ENCODE measurements at regions not wholly inside any gene's neighbourhood (a gene's known extent, or its start where the extent isn't known, plus 50 kb on each side); places are given as distances from the start of the nearest gene placed in this dataset.
"Not testable (repeated sequence)": the region's sequence is repeated elsewhere in the genome, so short reads cannot be mapped to it uniquely, and the experiment has no call there.

DNA sequence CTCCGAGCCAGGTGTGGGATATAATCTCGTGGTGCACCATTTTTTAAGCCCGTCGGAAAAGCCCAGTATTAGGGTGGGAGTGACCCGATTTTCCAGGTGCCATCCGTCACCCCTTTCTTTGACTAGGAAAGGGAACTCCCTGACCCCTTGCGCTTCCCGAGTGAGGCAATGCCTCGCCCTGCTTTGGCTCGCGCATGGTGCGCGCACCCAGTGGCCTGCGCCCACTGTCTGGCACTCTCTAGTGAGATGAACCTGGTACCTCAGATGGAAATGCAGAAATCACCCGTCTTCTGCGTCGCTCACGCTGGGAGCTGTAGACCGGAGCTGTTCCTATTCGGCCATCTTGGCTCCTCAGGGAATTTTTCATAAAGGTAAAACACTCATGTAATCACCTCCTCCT lies 63.9 kb downstream of the RWDD3 start:
- H3K4me3 ChIP-seq; H3K27ac ChIP-seq; in situ Hi-C loops (cut with MboI; ENCODE audit: low pct_unique_long_range_greater_than_20kb in 2 of 9, low sequenced_read_pairs in 9 of 9, unreplicated experiment in 9 of 9); H3K4me1 ChIP-seq (replicated peaks in 1 of 2); ATAC-seq (replicated peaks in 6 of 8): not testable (repeated sequence)
- 92 to 98% (median 92%) methylated on average over 2 to 11 of the region's 20 CpGs; no CpG with 5 or more reads in 7 of the 10 experiments for WGBS, 10 experiments

DNA sequence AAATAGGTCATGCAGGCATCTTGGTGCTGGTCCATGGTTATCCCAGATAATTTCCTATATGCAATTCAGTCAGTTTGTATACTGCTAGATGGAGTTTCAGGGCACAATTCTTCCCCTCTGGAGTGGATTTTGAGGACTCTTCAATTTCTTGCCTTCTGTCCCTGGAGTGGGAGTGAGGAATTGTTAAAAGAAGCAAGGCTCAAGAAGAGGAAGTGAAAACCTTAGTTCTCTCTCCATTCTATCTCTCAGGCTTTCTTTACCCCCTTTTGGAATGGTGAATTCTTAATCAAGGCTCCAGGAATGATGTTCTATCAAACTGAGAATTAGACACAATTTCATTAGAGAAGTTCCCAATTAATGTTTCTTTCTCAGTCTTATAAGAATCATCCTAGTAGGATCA lies 67.1 kb downstream of the RWDD3 start:
- no peak overlapping the region for H3K4me3 ChIP-seq
- H3K4me1 ChIP-seq (replicated peaks in 1 of 2), result no peaks in the 10 kb centered on the region
- ATAC-seq (replicated peaks in 6 of 8), result no peak
- no peak overlapping the region for H3K27ac ChIP-seq
- in situ Hi-C loops (cut with MboI; ENCODE audit: low pct_unique_long_range_greater_than_20kb in 2 of 9, low sequenced_read_pairs in 9 of 9, unreplicated experiment in 9 of 9), result no loop called here

DNA sequence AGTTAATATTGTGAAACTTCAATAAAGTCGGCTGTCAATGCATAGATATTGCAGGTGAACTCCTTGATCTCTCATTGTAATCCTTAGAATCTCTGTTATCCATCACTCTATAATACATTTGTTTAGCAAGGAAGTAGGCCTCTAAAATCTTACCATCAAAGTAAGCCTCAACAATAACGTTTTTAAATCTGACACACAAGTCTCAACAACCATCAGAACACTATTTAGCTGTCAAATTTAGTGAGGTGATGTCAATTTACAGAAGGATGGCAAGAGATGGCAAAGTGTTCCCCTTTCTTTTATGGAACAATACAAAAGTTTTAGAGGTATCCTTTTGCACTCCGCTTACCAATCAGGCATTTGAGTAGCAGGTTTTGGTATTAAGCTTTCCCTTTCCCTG lies 67.6 kb downstream of the RWDD3 start:
- ATAC-seq (replicated peaks in 6 of 8), result no peak
- in situ Hi-C loops (cut with MboI; ENCODE audit: low pct_unique_long_range_greater_than_20kb in 2 of 9, low sequenced_read_pairs in 9 of 9, unreplicated experiment in 9 of 9), result no loop called here
- Histone ChIP-seq H3K4me1 (replicated peaks in 1 of 2) (no peaks in the 10 kb centered on the region), H3K4me3 (no peak overlapping the region), H3K27ac (no peak overlapping the region)
- 27 to 100% (median 69%) methylated on average over 1 to 3 of the region's 3 CpGs for WGBS, 10 experiments

DNA sequence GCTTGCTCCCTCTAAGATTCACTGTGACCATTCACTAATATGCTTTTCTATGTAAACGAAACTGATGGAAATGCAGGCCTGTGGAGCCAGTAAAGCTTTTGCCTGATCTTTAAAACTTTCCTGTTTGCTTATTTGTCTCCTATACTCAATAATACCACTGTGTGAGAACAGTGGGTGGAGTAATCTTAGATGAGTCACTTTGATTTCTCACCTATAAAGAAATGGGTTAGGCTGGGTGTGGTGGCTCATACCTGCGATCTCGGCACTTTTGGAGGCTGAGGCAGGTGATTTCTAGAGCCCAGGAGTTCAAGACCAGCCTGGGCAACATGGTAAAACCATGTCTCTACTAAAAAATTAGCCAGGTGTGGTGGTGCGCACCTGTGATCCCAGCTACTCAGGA lies 70.8 kb downstream of the RWDD3 start:
- 37 to 100% (median 88%) methylated on average over 1 to 4 of the region's 4 CpGs; no CpG with 5 or more reads in 1 of the 10 experiments for WGBS, 10 experiments
- Histone ChIP-seq H3K4me3 (no peak overlapping the region), H3K4me1 (replicated peaks in 1 of 2) (peaks cover 4 to 14% of the 10 kb centered on the region in 2 donors), H3K27ac (no peak overlapping the region)
- no peak for ATAC-seq (replicated peaks in 6 of 8)
- in situ Hi-C loops (cut with MboI; ENCODE audit: low pct_unique_long_range_greater_than_20kb in 2 of 9, low sequenced_read_pairs in 9 of 9, unreplicated experiment in 9 of 9), result no loop called here

DNA sequence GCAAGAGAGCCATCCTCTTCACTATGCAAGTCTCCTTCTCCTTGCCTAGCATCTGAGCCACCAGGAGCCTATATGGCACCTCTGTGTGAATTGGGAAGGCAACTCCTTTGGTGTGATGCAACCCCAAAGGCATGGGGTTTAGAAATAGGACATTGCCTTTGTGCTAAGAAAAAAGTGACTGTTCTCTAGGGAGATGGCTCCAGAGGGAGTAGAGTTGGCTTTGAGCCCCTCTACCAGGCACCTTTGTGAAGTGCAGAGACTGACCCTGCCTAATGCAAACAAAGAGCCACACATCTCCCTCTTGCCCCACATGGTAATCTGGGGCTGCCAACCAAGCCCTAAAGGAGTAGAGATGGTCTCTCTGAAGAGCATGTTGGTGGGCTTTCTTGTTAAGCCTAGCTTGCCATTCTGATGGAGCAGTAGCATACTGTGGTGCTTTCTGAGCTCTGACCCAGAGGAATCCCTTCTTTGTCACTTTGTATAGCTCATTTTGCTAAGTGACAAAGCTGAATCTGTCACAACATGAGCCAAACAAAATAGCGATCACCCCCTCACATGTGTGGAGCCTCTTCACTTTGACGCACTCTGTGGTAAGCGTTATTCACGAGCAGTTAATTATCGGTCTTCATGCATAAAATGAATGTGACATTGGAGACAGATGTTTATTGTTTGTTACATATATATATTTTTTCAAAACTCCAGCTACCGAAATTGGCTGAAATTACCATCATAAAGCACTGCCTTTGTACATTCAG lies 74.4 kb downstream of the RWDD3 start:
- in situ Hi-C loops (cut with MboI; ENCODE audit: low pct_unique_long_range_greater_than_20kb in 2 of 9, low sequenced_read_pairs in 9 of 9, unreplicated experiment in 9 of 9), result no loop called here

DNA sequence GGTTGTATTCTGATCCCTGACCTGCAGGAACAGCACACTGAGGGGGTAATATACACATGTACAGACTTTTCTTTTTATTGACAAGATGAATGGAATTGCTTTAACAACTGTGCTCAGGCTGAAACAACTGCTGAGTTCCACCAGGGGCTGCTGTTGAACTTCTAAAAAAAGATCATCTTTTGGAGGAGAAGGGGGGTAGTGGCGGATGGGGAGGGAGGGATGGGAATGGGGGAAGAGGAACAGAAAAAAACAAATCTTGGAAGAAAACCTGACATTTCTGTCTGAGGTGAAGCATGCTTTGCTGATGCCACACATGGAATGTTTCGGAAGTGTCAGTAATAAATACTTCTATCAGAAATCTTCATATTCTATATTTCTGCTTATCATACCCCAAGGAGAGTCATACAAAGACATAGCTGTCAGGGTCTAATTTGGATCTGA lies 75.0 kb downstream of the RWDD3 start:
- H3K4me3 ChIP-seq, result no peak overlapping the region
- ATAC-seq (replicated peaks in 6 of 8), result peak; percentile 77 to 93 (median 84)
- peaks cover 15 to 45% of the 10 kb centered on the region in 2 donors for H3K4me1 ChIP-seq (replicated peaks in 1 of 2)
- in situ Hi-C loops (cut with MboI; ENCODE audit: low pct_unique_long_range_greater_than_20kb in 2 of 9, low sequenced_read_pairs in 9 of 9, unreplicated experiment in 9 of 9), result no loop called here
- no peak overlapping the region for H3K27ac ChIP-seq
- WGBS, 10 experiments, result 0 to 88% methylated on average over 1 of the region's 2 CpGs; no CpG with 5 or more reads in 8 of the 10 experiments

More for the DNA sequence above, 74.4 kb downstream of the RWDD3 start:
- H3K27ac ChIP-seq, result no peak overlapping the region
- peak in 7 of 8 experiments; percentile 7 to 66 (median 48) for ATAC-seq (replicated peaks in 6 of 8)
- no peak overlapping the region for H3K4me3 ChIP-seq
- peaks cover 15 to 39% of the 10 kb centered on the region in 2 donors for H3K4me1 ChIP-seq (replicated peaks in 1 of 2)
- WGBS, 10 experiments, result 0 to 61% (median 31%) methylated on average over 1 to 6 of the region's 6 CpGs; no CpG with 5 or more reads in 1 of the 10 experiments

DNA sequence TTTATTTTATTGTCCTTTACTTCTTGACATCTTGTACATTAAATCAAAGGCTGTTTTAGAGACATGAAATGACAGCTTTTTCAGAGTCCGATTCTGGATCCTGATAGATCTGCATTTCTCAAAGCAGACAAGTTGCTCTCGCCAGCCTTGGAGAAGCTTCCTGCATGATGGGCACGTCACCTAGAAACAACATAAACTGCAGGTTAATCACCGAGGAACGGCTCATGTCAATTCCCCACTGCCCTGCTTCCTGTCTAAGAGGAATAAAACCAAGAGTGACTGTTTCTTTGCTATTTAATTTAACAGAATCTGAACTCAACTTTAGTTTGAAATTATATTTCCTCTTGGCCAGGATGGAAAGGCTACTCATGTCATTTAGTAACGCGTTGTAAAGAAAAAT lies 77.0 kb downstream of the RWDD3 start:
- in situ Hi-C loops (cut with MboI; ENCODE audit: low pct_unique_long_range_greater_than_20kb in 2 of 9, low sequenced_read_pairs in 9 of 9, unreplicated experiment in 9 of 9), result no loop called here
- H3K27ac ChIP-seq, result no peak overlapping the region
- 42 to 100% (median 64%) methylated on average over 2 to 7 of the region's 7 CpGs for WGBS, 10 experiments
- H3K4me1 ChIP-seq (replicated peaks in 1 of 2), result peaks cover 15 to 50% of the 10 kb centered on the region in 2 donors
- ATAC-seq (replicated peaks in 6 of 8), result peak in 5 of 8 experiments; percentile 32 to 60 (median 49)
- H3K4me3 ChIP-seq, result no peak overlapping the region

DNA sequence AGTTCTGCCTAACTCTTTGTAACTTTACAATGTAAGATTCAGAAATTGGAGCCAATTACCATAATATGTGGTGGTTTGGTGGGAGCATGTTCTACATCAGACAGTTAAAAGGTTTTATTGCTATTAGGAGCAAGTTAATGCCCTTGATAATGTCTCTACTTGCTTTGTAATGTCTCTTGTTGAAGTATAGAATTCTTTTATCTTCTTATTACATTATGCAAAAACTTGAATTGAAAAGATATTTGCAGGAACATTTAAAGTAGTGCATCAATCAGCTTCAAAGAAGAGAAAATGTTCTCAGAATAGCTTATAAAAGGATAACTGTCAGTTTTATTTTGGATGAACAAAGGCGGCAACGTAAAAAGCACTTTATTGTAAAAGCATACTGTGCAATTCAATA lies 77.8 kb downstream of the RWDD3 start:
- 79 to 100% (median 92%) methylated on average over 1 to 2 of the region's 2 CpGs; no CpG with 5 or more reads in 1 of the 10 experiments for WGBS, 10 experiments

DNA sequence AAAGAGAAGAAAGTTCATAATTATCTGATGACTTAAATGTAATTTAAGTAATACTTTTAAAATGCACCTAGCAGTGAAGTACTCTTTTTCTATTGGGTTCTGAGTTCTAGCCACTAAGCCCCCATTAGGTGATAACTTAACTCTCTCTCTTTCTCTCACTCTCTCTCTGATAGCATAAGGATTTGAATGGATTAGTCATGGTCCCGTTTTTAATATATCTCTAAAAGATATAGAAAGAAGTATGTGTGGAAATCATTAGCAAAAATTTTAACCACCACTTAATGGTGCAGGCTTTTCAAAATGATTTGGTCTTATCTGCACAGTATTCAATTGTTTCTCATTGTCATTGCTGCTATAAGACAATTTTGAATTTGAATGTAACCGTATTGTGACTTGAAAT lies 78.2 kb downstream of the RWDD3 start:
- no peak overlapping the region for H3K27ac ChIP-seq
- no peak for ATAC-seq (replicated peaks in 6 of 8)
- peaks cover 15 to 50% of the 10 kb centered on the region in 2 donors for H3K4me1 ChIP-seq (replicated peaks in 1 of 2)
- in situ Hi-C loops (cut with MboI; ENCODE audit: low pct_unique_long_range_greater_than_20kb in 2 of 9, low sequenced_read_pairs in 9 of 9, unreplicated experiment in 9 of 9), result no loop called here
- H3K4me3 ChIP-seq, result no peak overlapping the region
- WGBS, 10 experiments, result 7 to 100% (median 72%) methylated on average over 1 to 2 of the region's 2 CpGs

More for the DNA sequence above, 77.8 kb downstream of the RWDD3 start:
- ATAC-seq (replicated peaks in 6 of 8), result no peak
- in situ Hi-C loops (cut with MboI; ENCODE audit: low pct_unique_long_range_greater_than_20kb in 2 of 9, low sequenced_read_pairs in 9 of 9, unreplicated experiment in 9 of 9), result no loop called here
- Histone ChIP-seq H3K27ac (no peak overlapping the region), H3K4me1 (replicated peaks in 1 of 2) (peaks cover 15 to 50% of the 10 kb centered on the region in 2 donors), H3K4me3 (no peak overlapping the region)

DNA sequence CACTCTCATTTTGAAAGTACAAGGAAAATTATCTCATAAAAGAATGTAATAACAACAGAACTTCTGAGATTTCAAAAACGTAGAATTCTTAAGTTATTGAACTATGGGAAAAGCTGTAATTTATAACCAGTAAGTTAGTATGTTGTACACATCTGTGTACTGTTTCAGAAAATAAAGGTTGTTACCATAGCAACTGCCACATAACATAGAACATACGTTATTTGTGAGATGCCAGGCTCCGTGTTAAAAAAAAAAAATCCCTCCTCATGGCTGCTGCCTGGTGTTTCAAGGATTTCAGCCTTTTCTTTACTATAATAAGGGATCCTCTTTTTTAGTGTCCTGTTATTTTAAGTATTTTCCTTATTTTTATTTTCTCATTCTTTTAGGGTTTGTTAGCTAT lies 79.5 kb downstream of the RWDD3 start:
- H3K4me3 ChIP-seq, result no peak overlapping the region
- 10 to 93% (median 60%) methylated on average over 1 to 3 of the region's 3 CpGs for WGBS, 10 experiments
- H3K4me1 ChIP-seq (replicated peaks in 1 of 2), result peaks cover 11 to 49% of the 10 kb centered on the region in 2 donors
- peak in 1 of 8 experiments; percentile 12 for ATAC-seq (replicated peaks in 6 of 8)
- H3K27ac ChIP-seq, result no peak overlapping the region
- in situ Hi-C loops (cut with MboI; ENCODE audit: low pct_unique_long_range_greater_than_20kb in 2 of 9, low sequenced_read_pairs in 9 of 9, unreplicated experiment in 9 of 9), result no loop called here

DNA sequence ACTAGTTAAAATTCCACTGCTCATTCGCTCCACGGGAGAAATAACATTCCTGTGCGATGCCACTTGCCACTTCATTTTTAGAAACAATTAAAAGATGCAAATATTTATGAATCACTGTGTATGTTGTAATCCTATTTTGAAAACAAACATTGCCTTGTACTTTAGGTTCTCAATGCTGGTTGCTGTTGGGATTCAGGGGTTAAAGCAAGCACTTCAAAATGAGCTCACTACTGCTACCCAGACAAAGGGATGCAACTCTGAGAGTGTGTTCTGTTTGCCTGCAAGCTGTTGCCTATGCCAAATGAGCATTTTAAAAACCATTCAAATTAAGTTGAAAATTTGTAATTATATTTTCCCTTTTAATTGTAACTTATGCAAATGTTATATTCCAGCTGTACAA lies 87.5 kb downstream of the RWDD3 start:
- in situ Hi-C loops (cut with MboI; ENCODE audit: low pct_unique_long_range_greater_than_20kb in 2 of 9, low sequenced_read_pairs in 9 of 9, unreplicated experiment in 9 of 9), result no loop called here
- H3K4me3 ChIP-seq, result no peak overlapping the region
- ATAC-seq (replicated peaks in 6 of 8), result peak in 4 of 8 experiments; percentile 15 to 47 (median 39)
- H3K27ac ChIP-seq, result no peak overlapping the region
- H3K4me1 ChIP-seq (replicated peaks in 1 of 2), result peaks cover 38 to 40% of the 10 kb centered on the region in 2 donors
- WGBS, 10 experiments, result 0 to 95% (median 75%) methylated on average over 2 to 3 of the region's 3 CpGs; no CpG with 5 or more reads in 1 of the 10 experiments

DNA sequence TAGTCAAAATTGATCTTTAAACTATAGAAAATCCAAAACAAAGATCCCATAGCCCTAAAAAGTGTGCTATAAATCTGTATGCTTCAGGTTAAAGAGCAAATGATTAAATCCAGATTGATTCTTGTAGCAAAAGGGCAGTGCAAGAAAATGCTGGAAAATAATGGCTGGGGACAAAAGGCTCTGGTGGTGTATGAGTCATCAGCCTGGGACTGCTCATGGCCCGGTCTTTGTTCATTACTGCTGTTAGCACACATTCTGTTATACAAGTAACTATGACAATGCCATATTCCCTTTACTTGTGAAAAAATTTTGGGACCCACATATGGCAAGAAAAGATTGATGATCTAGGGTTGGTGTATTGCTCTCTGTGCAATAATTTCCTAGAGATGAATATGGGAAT lies 89.1 kb downstream of the RWDD3 start:
- WGBS, 10 experiments, result 0 to 11% (median 0%) methylated on average over 1 of the region's 1 CpG; no CpG with 5 or more reads in 3 of the 10 experiments
- in situ Hi-C loops (cut with MboI; ENCODE audit: low pct_unique_long_range_greater_than_20kb in 2 of 9, low sequenced_read_pairs in 9 of 9, unreplicated experiment in 9 of 9), result no loop called here

DNA sequence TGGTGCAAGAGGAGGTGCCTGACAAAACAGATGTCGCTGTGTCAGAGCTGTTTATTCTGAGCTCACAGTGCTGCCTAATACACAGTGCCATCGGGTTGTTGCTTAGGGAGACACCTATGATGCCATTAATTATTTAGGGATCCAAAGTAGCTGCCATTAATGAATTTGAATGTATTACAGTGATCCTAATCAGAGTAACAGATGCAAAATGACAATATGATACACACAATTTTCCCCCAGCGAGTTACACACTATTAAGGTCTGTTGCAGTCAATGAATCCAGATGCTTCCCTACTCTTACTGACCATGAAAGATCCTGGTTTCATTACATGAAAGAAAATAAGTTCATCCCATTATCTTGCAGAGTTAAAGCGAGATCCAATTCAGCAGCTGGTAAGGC lies 91.3 kb downstream of the RWDD3 start:
- H3K27ac ChIP-seq, result no peak overlapping the region
- WGBS, 10 experiments, result 41 to 100% (median 88%) methylated on average over 1 to 4 of the region's 4 CpGs
- in situ Hi-C loops (cut with MboI; ENCODE audit: low pct_unique_long_range_greater_than_20kb in 2 of 9, low sequenced_read_pairs in 9 of 9, unreplicated experiment in 9 of 9), result no loop called here
- no peak overlapping the region for H3K4me3 ChIP-seq
- H3K4me1 ChIP-seq (replicated peaks in 1 of 2), result peaks cover 38 to 40% of the 10 kb centered on the region in 2 donors
- ATAC-seq (replicated peaks in 6 of 8), result peak in 1 of 8 experiments; percentile 31

More for the DNA sequence above, 89.1 kb downstream of the RWDD3 start:
- H3K4me1 ChIP-seq (replicated peaks in 1 of 2), result peaks cover 38 to 40% of the 10 kb centered on the region in 2 donors
- ATAC-seq (replicated peaks in 6 of 8), result peak in 7 of 8 experiments; percentile 29 to 99 (median 97)
- H3K27ac ChIP-seq, result peak overlapping the region in 1 of 2 donors; percentile 9
- H3K4me3 ChIP-seq, result no peak overlapping the region

DNA sequence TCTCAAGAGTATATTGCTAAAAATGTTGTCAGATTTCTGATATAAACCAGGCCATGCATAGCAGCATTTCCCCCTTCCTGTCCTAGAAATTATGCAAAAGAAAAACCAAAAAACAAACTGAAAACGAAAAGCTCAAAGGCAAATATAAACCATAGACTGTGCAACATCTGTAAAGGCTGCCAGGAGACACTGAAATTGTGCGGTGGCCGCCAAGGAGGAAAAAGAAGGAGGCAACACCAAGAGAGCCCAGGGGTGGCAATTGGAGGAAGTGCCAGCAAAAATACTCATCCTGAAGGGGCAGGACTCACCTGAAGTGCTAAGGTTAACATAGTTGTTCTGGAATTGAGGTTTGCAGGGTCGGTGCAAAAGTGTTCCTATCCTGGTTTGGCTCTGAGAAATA lies 92.0 kb downstream of the RWDD3 start:
- 0 to 100% (median 79%) methylated on average over 1 to 4 of the region's 4 CpGs; no CpG with 5 or more reads in 1 of the 10 experiments for WGBS, 10 experiments
- in situ Hi-C loops (cut with MboI; ENCODE audit: low pct_unique_long_range_greater_than_20kb in 2 of 9, low sequenced_read_pairs in 9 of 9, unreplicated experiment in 9 of 9), result no loop called here
- Histone ChIP-seq H3K27ac (no peak overlapping the region), H3K4me3 (no peak overlapping the region), H3K4me1 (replicated peaks in 1 of 2) (peaks cover 38% of the 10 kb centered on the region in 2 donors)
- ATAC-seq (replicated peaks in 6 of 8), result no peak

Data from motor neuron (in vitro differentiated cells).